GF-D8 (cell line): ENCODE measurements at regions not wholly inside any gene's neighbourhood (a gene's known extent, or its start where the extent isn't known, plus 50 kb on each side); places are given as distances from the start of the nearest gene placed in this dataset.
"Not testable (repeated sequence)": the region's sequence is repeated elsewhere in the genome, so short reads cannot be mapped to it uniquely, and the experiment has no call there.

ENCODE experiments used
- DNase-seq: peaks from one replicate; lab custom pipeline; 2025; lab: John Stamatoyannopoulos, UW

- not testable (repeated sequence) for DNase-seq
Measured at GRCh38 chr7:65621580-65622201, 248.0 kb downstream of the ZNF92 start.

- DNase-seq, result not testable (repeated sequence)
Measured at GRCh38 chr7:65631236-65631635, 241.6 kb upstream of the VKORC1L1 start.

GRCh38 chr7:65633587-65634404, 239.1 kb upstream of the VKORC1L1 start:
- not testable (repeated sequence) for DNase-seq

- DNase-seq, result not testable (repeated sequence)
Measured at GRCh38 chr7:65638918-65639317, 234.0 kb upstream of the VKORC1L1 start.

- not testable (repeated sequence) for DNase-seq
Measured at GRCh38 chr7:65639717-65640116, 233.2 kb upstream of the VKORC1L1 start.

GRCh38 chr7:65643498-65643897, 229.4 kb upstream of the VKORC1L1 start:
- DNase-seq, result not testable (repeated sequence)

GRCh38 chr7:65647153-65647964, 225.5 kb upstream of the VKORC1L1 start:
- not testable (repeated sequence) for DNase-seq

- DNase-seq, result not testable (repeated sequence)
Measured at GRCh38 chr7:65651174-65651573, 221.7 kb upstream of the VKORC1L1 start.

- not testable (repeated sequence) for DNase-seq
Measured at GRCh38 chr7:65651826-65652592, 220.9 kb upstream of the VKORC1L1 start.

GRCh38 chr7:65652669-65653068, 220.2 kb upstream of the VKORC1L1 start:
- DNase-seq, result not testable (repeated sequence)

- not testable (repeated sequence) for DNase-seq
Measured at GRCh38 chr7:65656494-65657188, 216.2 kb upstream of the VKORC1L1 start.

GRCh38 chr7:65683362-65683761, 189.5 kb upstream of the VKORC1L1 start:
- not testable (repeated sequence) for DNase-seq

GRCh38 chr7:65699026-65699714, 173.7 kb upstream of the VKORC1L1 start:
- not testable (repeated sequence) for DNase-seq

- DNase-seq, result not testable (repeated sequence)
Measured at GRCh38 chr7:65699715-65700356, 173.0 kb upstream of the VKORC1L1 start.

- not testable (repeated sequence) for DNase-seq
Measured at GRCh38 chr7:65719123-65719798, 153.6 kb upstream of the VKORC1L1 start.

GRCh38 chr7:65722361-65722792, 150.5 kb upstream of the VKORC1L1 start:
- no peak for DNase-seq

GRCh38 chr7:65727182-65727581, 145.7 kb upstream of the VKORC1L1 start:
- DNase-seq, result not testable (repeated sequence)

- no peak for DNase-seq
Measured at GRCh38 chr7:65731129-65731528, 141.7 kb upstream of the VKORC1L1 start.

- DNase-seq, result no peak
Measured at GRCh38 chr7:65731562-65732035, 141.3 kb upstream of the VKORC1L1 start.
